GM19455 (cell line): ENCODE measurements at regions not wholly inside any gene's neighbourhood (a gene's known extent, or its start where the extent isn't known, plus 50 kb on each side); places are given as distances from the start of the nearest gene placed in this dataset.

Experiments used
- ATAC-seq: cut with Tn5 transposase; IDR thresholded peaks from one replicate; pipeline ENCODE4 v1.9.1; 2021; ENCODE audit not compliant: unreplicated experiment

DNA sequence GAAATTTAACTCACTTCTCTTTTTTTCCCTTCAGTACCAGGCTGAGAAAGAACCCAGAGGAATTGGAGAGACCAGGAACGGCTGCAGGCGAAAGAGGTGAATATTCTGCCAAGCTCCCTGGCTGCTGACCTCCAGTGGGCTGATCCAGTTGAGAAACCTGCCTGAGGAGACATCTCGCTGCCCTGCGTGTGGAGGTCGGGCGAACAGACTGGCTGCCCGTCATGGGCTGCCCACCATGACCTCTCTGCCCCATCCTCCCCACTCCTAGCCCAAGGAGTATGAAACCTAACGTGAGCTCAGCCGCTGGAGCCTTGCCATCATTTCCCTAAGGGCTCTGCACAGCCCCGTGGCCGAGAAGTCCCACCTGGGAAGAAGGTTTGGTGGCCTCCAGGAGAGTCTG lies 148.8 kb upstream of the SALL3 start:
- ATAC-seq, result no peak

DNA sequence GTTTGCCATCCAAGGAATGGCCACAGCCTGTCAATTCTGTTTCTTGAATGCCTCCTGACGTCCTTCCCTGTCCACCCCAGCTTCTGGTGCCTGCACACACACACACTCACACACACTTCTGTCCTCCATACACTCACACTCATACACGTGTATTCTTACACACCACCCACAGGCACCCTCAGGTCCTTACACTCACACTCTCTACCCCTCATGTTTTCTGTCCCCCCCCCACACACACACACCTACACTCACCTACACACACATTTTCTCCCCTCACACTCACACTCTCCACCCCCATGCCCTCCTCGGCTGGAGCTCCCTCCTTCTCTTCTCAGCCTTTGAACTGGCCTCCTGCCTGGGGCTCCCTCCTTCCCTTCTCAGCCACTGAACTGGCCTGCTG lies 148.0 kb upstream of the SALL3 start:
- no peak for ATAC-seq

DNA sequence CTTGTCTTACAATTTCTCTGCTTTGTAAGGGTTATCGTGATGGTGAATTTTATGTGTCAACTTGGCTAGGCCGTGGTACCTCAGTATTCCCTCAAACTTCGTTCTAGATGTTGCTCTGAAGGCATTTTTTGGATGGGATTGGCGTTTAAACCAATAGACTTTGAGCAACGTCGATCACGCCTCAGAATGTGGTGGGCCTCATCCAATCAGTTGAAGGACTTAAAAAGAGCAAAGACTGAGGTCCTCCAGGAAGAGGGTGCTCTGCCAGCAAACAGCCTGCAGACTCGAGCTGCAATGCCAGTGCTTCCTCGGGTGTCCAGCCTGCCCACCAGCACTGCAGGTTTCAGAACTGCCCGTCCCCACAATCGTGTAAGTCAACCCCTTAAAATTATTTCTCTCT lies 145.8 kb upstream of the SALL3 start:
- no peak for ATAC-seq

DNA sequence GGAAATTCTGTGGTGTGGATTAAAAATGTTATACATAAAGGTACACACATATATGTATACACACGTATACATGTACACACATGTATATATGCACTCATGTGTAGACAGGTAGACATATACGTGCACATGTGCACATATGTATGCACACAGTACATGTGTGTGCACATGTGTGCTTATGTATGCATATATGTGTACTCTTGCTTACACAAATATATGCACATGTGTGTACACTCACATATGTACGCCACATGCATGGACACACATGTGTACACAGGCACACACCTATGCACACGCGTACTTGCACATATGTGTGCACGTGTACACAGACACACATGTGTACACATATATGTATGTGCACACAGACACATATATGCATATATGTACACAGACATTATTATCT lies 142.8 kb upstream of the SALL3 start:
- ATAC-seq, result no peak

DNA sequence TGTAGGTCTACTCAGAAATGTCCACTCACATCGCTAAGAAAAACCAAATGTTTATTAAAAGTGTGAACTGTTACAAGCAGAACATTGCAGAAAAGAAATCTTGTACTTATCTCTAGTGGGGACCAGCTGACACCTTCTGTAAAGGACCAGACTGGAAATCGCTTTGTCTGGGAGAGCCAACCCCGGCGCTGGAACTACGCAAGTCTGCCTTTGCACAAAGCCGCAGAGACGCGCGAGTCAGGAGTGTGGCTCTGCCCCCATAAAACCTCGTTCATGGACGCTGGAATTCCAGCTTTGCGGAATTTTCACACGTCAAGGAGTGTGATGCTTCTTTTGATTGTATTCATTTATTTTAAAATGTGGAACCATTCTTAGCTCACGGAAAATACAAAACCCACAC lies 141.9 kb upstream of the SALL3 start:
- no peak for ATAC-seq

DNA sequence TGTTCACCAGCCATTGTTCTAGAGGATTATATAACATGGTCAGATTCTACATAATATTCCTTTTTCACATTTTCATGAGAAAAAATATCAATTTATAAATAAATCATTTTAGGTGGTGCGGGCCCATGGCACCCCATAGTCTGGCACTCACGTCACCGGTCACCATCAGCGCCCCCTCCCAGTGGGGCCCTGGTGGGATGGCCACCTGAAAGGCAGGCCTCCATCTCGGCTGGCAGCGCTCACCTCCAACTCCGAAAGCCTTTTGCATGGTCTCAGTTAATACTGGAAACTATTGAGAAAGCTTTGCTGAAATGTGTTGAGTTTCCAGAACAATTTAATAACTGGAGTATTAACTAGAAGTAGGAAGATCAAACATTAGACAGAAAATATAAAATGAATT lies 141.4 kb upstream of the SALL3 start:
- no peak for ATAC-seq

DNA sequence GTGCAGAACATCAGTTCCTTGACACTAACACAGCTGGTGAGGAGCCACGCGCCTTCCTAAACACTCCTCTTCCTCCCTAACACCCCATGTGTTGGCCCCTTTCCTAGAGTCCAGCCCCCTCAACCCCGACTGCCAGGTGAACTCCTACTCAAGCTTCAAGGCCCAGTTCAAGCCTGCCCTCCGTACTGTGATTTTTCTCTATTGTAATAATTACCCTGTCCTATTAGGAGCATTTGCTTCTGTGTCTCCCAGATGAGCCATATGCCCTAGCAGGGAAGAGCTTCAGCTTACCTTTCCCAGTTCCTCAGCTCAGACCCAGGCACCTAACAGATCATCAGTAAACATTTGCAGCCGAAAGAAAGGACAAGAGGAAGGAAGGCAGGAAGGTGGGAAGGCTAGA lies 130.6 kb upstream of the SALL3 start:
- no peak for ATAC-seq

DNA sequence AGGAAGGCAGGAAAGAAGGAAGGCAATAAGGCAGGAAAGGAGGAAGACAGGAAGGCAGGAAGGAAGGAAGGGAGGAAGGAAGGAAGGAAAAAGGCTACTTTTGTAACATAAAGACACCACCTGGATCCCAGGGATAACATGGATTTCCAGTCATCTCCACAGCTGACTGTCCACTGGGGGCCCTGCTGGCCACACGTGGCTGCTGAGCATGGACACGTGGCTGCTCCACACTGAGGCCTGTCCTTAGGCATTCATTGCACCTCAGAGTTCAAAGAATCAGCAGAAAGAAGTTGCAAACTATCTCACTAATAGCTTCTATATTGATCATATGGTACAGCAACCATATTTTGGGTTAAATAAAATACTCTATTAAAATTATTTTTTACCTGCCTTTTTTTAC lies 130.2 kb upstream of the SALL3 start:
- ATAC-seq, result no peak

DNA sequence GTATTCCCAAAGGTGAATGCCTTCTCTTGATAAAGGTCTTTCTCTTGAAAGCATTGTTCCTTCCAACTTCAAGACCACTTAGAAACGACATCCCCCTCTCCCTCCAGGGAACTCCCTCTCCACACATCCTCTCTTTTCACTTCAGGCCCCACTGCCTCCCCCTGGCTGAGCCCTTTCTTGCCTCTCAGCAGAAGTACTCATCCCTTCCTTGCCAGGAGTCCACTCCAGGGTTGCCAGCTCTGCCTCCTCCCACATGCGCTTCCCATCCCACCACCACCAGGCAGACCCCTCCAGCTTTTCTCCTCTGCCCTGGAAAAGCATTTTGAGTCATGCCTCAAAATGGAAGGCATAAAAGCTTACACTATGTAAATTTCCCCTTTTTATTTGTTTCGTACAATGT lies 126.3 kb upstream of the SALL3 start:
- no peak for ATAC-seq

DNA sequence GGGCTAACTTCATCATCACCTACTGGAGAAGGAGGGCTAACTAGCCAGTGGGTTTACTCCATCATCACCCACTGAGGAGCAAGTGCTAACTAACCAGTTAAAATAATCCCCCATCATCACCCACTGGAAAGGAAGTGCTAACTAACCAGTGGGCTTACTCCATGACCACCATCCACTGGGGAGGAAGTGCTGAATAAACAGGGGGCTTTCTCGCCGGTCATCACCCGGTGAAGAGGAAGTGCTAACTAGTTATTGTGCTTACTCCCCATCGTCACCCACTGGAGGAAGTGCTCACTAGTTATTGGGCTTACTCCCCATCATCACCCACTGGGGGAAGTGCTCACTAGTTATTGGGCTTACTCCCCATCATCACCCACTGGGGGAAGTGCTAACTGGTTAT lies 124.4 kb upstream of the SALL3 start:
- ATAC-seq, result no peak

DNA sequence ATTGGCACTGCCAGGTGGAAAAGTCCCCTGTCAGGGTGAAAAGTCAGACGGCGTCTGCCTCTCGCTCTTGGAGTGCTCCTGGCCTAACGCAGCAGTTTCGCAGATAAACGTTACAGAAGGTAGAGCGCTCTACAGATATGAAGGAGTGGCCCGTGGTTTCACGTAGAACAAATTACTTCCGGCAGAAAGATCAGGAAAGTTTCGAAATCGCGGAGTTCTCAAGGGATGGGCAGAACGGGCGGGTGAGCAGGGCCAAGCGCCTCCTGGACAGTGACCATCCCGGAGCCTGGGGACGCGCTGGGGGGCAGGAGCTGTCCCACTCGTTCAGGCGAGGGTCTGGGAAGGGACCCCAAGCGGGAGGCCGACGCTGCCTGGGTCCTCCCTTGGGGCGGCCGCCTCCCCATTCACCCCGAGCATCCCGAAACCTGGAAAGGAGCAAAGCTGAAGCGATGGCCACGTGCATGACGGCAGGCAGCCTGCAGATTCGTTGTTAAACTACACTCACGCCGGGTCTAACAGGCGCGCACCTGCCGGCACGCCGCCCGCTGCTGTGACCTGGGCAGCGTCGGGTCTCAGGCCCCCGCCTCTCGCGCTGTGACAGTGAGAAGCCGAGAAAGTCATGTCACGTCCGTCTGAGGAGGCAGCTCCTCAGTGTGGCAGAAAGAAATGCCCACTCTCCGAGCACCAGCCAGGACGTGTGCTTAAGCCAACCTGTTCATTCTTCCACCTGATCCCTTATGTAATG lies 122.9 kb upstream of the SALL3 start:
- ATAC-seq, result no peak

DNA sequence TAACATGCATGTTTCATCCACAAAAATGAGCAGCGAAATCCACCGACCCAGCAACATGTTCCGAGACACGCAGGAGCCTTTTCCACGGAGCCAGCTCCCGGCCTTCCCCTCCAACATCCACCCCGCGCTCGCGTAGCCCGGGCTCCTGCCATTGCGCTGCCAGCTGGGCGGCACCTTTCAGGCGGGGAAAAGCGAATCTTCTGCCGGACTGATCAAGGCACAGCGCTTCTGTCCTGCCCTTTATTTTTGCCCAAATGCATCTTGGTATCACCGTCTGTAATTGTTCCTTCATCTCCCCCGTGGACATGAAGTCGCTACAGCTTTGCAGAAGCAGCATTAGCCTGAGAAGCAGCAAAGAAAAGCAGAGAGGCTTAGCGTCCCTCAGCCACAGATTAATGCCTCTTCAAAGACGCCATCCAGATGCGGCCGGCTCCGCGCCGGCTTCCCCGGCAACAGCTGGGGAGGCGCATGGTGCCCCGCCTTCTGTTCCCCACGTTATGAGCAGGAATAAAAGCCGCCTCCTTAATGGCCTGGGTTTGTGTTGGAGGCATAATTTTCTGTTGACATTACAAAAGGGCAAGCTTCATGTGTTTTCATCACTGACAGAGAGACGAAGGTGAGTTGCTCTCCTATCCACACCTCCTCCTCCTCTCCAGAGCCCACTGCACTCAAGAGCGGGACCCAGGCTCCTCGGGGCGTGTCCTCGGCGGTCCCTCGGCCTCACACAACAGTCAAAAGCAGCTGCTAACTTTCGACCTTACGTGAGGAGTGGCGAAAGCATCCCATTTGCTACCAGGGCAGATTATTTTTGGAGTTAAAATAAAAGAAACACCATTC lies 122.1 kb upstream of the SALL3 start:
- no peak for ATAC-seq

DNA sequence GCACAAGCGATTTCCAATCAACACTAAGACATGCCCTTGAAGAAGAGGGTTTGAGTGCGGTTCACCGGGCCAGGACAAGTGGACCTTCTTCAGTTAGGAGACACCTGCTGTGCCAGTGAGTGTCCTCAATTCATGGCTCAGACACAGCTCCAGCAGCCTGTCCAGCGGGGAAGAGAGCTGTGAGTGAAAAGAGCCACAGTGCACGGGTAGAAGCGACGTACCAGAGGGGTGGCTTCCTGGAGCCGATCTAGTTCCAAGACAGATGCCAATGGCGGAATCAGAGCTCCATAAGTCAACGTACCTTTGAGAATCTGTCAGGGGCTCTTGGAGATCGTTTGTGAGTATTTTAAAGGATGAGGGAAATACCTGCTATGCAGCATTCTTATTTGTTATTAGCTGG lies 119.9 kb upstream of the SALL3 start:
- no peak for ATAC-seq

DNA sequence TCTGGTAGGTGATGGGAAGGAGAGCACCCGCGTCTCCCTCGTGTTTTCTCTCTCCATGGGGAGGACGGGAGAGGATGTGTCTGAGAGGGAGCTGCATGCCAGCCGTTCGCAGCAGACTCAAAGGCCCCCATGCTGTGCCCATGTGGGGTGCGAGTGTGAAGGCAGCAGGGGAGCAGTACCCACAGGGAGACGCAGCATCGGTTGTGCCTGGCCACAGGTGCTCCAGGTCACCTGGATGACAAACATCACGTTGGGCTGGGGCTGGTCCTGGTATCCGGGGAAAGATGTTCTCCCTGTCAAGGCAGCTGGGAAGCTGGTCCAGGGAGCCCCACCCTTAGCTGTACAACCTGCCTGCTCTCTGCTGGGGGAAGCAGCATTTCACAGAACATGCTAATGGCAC lies 119.5 kb upstream of the SALL3 start:
- ATAC-seq, result no peak

DNA sequence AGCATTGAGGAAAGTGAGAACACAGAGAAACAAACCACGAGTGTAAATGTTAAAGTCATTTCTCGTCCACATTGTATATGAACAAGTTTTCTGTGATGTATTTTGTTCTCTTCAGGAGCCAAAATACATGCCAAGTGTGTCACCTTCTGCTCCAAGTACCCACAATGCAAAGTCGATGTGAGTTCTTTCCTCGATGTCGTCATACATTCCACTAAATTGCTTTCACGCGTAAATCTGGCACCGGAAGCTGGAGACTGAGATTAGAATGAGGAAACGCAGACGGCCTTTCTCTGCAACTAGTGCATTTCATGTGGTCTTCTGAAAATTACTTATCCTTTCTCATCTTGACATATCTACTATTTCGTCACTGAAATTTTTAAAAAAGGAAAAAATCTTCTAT lies 118.5 kb upstream of the SALL3 start:
- no peak for ATAC-seq

DNA sequence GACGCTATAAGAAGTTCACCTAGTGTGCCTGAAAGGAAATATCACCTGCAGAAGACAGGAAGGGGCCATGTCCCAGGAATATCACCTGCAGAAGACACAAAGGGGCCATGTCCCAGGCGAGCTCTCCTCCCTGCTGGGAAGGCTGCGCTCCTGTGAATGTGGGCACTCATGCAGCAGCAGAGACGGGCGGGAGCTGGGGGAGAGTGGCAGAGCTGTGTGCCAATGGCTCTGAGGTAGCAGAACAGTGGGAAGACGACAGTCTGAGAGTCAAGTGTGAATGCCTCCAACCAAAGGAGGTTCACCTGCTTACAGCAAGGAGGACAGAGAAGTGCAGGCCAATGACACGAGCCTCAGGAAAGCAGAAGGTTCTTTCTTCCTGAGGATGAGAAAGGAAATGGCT lies 117.9 kb upstream of the SALL3 start:
- ATAC-seq, result no peak

DNA sequence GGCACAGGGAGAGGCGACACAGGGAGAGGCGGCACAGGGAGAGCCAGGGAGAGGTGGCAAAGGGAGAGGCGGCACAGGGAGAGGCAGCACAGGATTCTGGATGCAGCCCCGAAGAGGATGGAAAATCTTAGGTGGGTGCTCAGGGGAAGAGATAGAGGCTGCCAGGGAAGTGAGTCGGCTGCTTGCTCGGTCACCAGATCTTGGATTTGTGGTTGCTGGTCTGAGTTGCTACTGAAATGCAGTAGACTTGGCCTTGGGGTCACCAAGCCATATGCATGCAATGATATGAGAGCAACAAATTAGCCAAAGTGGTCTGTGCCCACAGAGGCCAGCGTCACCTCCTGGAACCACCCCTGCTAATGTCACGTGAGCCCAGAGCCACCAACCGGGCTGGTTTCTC lies 117.2 kb upstream of the SALL3 start:
- ATAC-seq, result no peak

DNA sequence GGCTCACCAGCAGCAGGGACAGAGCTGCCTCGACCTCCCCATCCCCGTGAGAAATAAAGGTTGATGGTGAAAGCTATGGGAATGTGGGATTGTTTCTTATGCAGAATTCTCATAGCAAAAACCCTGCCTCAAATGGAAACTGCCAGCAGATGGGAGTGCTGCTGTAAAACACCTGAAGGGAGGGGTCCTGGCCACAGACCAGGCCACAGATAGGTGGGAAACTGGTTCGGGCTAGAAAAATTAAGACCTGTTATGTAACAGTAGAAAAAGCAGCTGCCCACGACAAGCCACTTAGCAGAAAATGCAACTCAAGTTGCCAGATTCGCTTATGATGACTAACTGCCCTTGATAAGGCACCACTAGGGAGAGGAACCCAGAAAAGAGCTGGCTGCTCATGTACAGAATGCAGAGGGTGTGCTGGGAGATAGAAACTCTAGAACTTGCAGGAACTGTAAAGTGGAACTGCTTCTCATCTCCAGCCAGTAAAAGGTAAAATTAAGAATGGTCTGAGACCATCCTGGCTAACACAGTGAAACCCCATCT lies 114.5 kb upstream of the SALL3 start:
- no peak for ATAC-seq

DNA sequence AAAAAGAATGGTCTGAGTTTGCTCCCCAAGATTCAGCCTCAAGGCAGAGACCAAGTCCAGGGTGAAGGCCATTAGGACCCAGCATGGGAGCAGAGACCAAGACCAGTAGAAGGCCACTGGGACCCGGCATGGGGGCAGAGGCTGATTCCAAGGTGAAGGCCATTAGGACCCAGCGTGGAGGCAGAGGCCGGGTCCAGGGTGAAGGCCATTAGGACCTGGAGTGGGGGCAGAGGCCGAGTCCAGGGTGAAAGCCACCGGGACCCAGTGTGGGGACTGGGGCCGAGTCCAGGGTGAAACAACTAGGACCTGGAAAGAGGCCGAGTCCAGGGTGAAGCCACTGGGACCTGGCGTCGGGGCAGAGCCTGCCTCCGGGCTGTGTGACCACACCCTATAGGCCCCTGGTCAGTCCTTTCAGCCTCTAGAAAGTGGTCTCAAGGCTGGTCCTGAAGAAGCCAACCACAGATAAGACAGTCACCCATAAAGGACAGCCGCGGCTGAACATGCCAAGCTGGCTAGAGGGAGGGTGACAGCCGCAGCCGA lies 113.8 kb upstream of the SALL3 start:
- ATAC-seq, result no peak

DNA sequence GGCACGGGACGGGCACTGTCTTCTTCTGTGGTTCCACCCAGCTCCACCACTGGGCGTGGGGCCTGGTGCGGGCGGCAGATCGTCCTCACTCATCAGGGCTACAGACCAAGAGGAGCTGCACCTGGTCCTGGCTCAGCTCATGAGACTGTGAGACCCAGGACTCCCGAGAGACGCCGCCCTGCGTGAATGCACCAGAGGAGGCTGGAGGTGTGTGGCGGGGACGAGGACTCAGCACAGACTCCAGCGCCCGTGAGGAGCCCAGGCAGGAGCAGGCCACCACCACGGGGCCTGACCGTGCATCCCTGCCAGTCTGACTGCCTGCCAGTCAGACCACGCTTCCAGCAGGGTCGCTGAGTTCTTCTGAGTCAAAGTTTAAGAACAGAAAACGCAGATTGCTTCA lies 112.5 kb upstream of the SALL3 start:
- no peak for ATAC-seq

DNA sequence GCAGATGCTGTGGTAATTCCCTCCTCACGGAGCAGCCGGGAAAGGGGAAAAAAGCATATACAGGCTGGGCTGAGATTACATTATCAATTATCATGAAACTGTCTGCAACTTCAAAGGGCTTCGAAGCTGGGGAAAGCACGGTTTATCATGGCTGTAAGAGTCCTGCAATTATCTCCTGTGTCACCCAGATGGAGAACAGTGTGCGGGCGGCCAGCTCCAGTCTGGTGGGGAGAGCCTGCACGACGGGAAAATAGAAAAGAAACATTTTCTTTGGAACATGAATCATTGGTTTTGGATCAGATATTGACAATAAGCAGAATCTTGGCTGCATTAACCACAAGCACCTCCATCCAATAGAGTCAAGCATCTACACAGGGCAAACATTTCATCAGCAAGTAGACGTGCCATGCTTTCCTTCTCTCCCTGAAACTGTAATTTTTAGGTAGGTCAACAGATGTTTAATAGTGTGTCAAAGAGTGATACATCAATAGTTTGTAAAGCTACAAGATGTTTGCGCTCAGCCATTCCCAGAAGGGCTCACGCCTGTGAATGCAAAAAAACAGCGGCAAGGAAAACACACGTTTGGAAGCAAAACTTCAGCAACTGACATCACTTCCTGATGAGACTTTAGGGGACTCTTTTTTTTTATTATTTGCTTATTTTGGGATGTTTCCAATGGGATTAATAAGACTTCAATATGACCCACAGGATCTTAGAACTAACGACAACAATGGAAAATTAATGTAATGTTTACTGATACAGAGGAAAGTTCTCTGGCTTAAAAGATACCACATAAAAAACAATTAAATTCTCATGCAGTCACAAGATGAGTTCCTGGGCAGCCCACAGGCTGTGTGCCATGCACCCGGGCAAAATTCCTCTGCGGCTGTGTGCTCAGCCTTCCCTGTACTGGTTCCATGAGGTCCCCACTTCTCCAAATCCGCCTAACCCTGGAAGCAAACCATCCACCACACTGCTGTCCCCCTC lies 111.0 kb upstream of the SALL3 start:
- ATAC-seq, result no peak
